HCT116 (cell line): ENCODE measurements at regions not wholly inside any gene's neighbourhood (a gene's known extent, or its start where the extent isn't known, plus 50 kb on each side); places are given as distances from the start of the nearest gene placed in this dataset.

Source experiments
- CTCF ChIP-seq, 3 experiments: fragments of 200-600 bp in 1 of 3; sonication (generic) in 1 of 3; IDR thresholded peaks in 2 of 3; conservative IDR thresholded peaks in 1 of 3; 2 replicates each; pipeline ENCODE4 v1.5.1; 2012 to 2017; ENCODE audit warnings: low read depth in 2 of 3, low read length in 2 of 3, antibody characterized with exemption in 1 of 3, borderline replicate concordance in 1 of 3, control low read depth in 1 of 3, mild to moderate bottlenecking in 1 of 3, mixed read lengths in 1 of 3, mixed run types in 1 of 3, moderate library complexity in 1 of 3; ENCODE audit not compliant: insufficient read depth in 1 of 3
- REST ChIP-seq: IDR thresholded peaks from 2 replicates; pipeline ENCODE4 v1.6.1; 2012; ENCODE audit warnings: low read depth

DNA sequence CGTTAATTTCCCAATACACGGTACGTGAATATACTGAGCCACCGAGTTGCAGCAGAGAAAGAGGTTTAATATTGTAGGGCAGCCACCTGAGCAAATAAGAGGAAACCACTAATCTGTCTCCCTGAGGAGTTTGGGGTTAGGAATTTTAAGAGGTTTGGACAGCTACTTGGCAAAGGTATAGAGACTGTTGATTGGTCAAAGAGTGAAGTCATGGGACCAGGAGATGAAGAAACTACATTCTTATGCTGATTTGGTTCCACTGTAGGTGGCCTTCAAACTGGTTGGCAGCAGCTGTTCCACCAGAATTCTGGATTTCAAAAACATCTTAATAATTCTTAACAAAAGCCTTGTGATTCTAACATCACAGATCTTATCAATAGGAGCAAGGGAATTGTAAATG is 485.4 kb upstream of the PRMT6 start:
- TF ChIP-seq CTCF (IDR thresholded peaks at IDR 0.05 in 2 of 3, conservative IDR thresholded peaks at IDR 0.05 in 1 of 3; ENCODE audit: borderline replicate concordance in 1 of 3, insufficient read depth in 1 of 3, low read depth in 2 of 3, low read length in 2 of 3) (no peak), REST (no peak)
